ENCODE measurements at regions not wholly inside any gene's neighbourhood (a gene's known extent, or its start where the extent isn't known, plus 50 kb on each side); places are given as distances from the start of the nearest gene placed in this dataset.

DNA sequence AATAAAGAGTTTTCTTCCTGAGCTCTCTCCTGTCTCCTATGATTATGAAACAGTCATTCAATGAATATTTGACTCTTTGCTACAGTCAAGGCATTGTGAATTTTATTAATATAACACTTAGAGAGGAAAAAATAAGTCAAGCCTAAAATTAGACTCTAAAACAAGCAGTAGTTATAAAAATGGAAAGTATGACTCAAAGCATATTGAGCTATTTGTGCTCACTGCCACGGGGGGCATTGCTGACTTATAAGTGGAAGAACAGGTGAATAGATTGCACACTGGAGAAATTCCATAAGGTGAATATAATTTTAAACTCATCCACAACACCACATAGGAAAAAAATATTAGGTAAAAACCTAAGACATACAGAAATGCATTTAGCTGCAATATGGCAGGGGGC, 87.7 kb upstream of the CCDC196 start:
- no peak for TF ChIP-seq RARB (CRISPR knock-in tag; IDR thresholded peaks at IDR 0.05)
- no peak for TF ChIP-seq ZFP30 (CRISPR knock-in tag; IDR thresholded peaks at IDR 0.05)
- no peak for TF ChIP-seq TCF4 (CRISPR knock-in tag; IDR thresholded peaks at IDR 0.05; ENCODE audit: borderline replicate concordance)
- TF ChIP-seq PATZ1 (CRISPR knock-in tag; IDR thresholded peaks at IDR 0.05; ENCODE audit: borderline replicate concordance) = no peak
- TF ChIP-seq ZNF8 (CRISPR knock-in tag; IDR thresholded peaks at IDR 0.05) = no peak
- TF ChIP-seq, protein P1, sequence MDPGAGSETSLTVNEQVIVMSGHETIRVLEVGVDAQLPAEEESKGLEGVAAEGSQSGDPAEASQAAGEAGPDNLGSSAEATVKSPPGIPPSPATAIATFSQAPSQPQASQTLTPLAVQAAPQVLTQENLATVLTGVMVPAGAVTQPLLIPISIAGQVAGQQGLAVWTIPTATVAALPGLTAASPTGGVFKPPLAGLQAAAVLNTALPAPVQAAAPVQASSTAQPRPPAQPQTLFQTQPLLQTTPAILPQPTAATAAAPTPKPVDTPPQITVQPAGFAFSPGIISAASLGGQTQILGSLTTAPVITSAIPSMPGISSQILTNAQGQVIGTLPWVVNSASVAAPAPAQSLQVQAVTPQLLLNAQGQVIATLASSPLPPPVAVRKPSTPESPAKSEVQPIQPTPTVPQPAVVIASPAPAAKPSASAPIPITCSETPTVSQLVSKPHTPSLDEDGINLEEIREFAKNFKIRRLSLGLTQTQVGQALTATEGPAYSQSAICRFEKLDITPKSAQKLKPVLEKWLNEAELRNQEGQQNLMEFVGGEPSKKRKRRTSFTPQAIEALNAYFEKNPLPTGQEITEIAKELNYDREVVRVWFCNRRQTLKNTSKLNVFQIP (CRISPR knock-in tag; IDR thresholded peaks at IDR 0.05; ENCODE audit: borderline replicate concordance, low read depth) = no peak
- no peak for TF ChIP-seq GLIS3 (CRISPR knock-in tag; IDR thresholded peaks at IDR 0.05)
- no peak for TF ChIP-seq ZNF565 (CRISPR knock-in tag; conservative IDR thresholded peaks at IDR 0.05; ENCODE audit: low read depth)
- no peak for TF ChIP-seq ARNTL (CRISPR knock-in tag; IDR thresholded peaks at IDR 0.05; ENCODE audit: borderline replicate concordance, low read depth)
- TF ChIP-seq BACH2 (CRISPR knock-in tag; IDR thresholded peaks at IDR 0.05; ENCODE audit: borderline replicate concordance) = no peak
- TF ChIP-seq ZNF70 (CRISPR knock-in tag; IDR thresholded peaks at IDR 0.05) = no peak

Measured in SK-N-SH treated with all-trans-retinoic acid at 6 μM for 48 hours (cell line).